A673 (cell line): ENCODE measurements at regions not wholly inside any gene's neighbourhood (a gene's known extent, or its start where the extent isn't known, plus 50 kb on each side); places are given as distances from the start of the nearest gene placed in this dataset.
"Not testable (repeated sequence)": the region's sequence is repeated elsewhere in the genome, so short reads cannot be mapped to it uniquely, and the experiment has no call there.

Source experiments
- BruUV-seq: library from RNA; stranded (reverse); fragments of 400-500 nt; replicated peaks from 2 replicates; lab custom pipeline; 2021; lab: Mats Ljungman, UMichigan
- CTCF ChIA-PET: fragments of 300-600 bp; sonication (Branson Sonifier 250); formaldehyde crosslinking; loops from one replicate; lab custom pipeline; 2022; ENCODE audit warnings: antibody characterized with exemption; lab: Charles Lee
- POLR2A ChIA-PET: fragments of 300-600 bp; sonication (Branson Sonifier 250); formaldehyde crosslinking; loops from one replicate; lab custom pipeline; 2022; ENCODE audit warnings: antibody characterized with exemption; ENCODE audit not compliant: low non-redundant PET; lab: Charles Lee
- DNase-seq: peaks from one replicate; pipeline ENCODE4 v3.0.0-alpha.2; 2015; ENCODE audit warnings: low spot score
- H3K27ac ChIP-seq: fragments of 200-600 bp; sonication (generic); 2 replicates; pipeline ENCODE4 v1.5.1; 2016; ENCODE audit warnings: mixed run types, low read depth, mild to moderate bottlenecking, mixed read lengths, antibody characterized with exemption, low read length; ENCODE audit not compliant: poor library complexity, severe bottlenecking
- H3K27me3 ChIP-seq: fragments of 200-600 bp; sonication (generic); replicated peaks from 2 replicates; pipeline ENCODE4 v1.6.1; 2017; ENCODE audit warnings: mixed run types, low read depth, mild to moderate bottlenecking, mixed read lengths, antibody characterized with exemption, low read length; ENCODE audit not compliant: insufficient read depth, poor library complexity
- H3K36me3 ChIP-seq: fragments of 200-600 bp; sonication (generic); 2 replicates; pipeline ENCODE4 v1.6.1; 2016; ENCODE audit warnings: mixed run types, mild to moderate bottlenecking, mixed read lengths, antibody characterized with exemption, low read length; ENCODE audit not compliant: insufficient read depth, poor library complexity, severe bottlenecking
- H3K4me1 ChIP-seq: fragments of 200-600 bp; sonication (generic); 2 replicates; pipeline ENCODE4 v1.6.1; 2017; ENCODE audit warnings: mixed run types, mild to moderate bottlenecking, mixed read lengths, antibody characterized with exemption, low read length; ENCODE audit not compliant: insufficient read depth, poor library complexity, severe bottlenecking
- H3K4me3 ChIP-seq: fragments of 200-600 bp; sonication (generic); 2 replicates; pipeline ENCODE4 v1.5.1; 2016; ENCODE audit warnings: low read depth, mixed run types, mild to moderate bottlenecking, mixed read lengths, low read length; ENCODE audit not compliant: poor library complexity, severe bottlenecking
- H3K9me3 ChIP-seq: fragments of 200-600 bp; sonication (generic); 2 replicates; pipeline ENCODE4 v1.6.1; 2016; ENCODE audit warnings: mixed run types, low read depth, mild to moderate bottlenecking, mixed read lengths, antibody characterized with exemption, low read length; ENCODE audit not compliant: poor library complexity, severe bottlenecking
- CTCF ChIP-seq: fragments of 300-800, 200-600 bp; sonication (generic); conservative IDR thresholded peaks from 2 replicates; pipeline ENCODE4 v1.5.1; 2017; ENCODE audit warnings: low read depth, mild to moderate bottlenecking, antibody characterized with exemption, low read length, moderate library complexity, mixed read lengths
- EZH2 ChIP-seq: fragments of 200-600 bp; sonication (generic); IDR thresholded peaks from 2 replicates; pipeline ENCODE4 v1.6.1; 2017; ENCODE audit warnings: borderline replicate concordance, low read depth, mild to moderate bottlenecking, mixed read lengths, antibody characterized with exemption, low read length; ENCODE audit not compliant: poor library complexity, severe bottlenecking
- intact Hi-C: fragments of 100-400 bp; cut with micrococcal nuclease; formaldehyde crosslinking; loops from one replicate; pipeline ENCODE4 v1.10.0; 2022; ENCODE audit not compliant: unreplicated experiment

GRCh38 chr11:48902153-48902450, 81.6 kb downstream of the TRIM51G start:
- CTCF ChIA-PET, H3K36me3 ChIP-seq, BruUV-seq, H3K27me3 ChIP-seq, H3K27ac ChIP-seq, POLR2A ChIA-PET, H3K4me1 ChIP-seq, H3K4me3 ChIP-seq, DNase-seq, H3K9me3 ChIP-seq: not testable (repeated sequence)
- intact Hi-C loops: loop anchor here (10.0 kb wide), 1 partner anchor 67 kb away; no protein-coding TSS in a partner anchor

- intact Hi-C loops: loop anchor here (10.0 kb wide), 1 partner anchor 67 kb away; no protein-coding TSS in a partner anchor
- CTCF ChIA-PET, H3K4me1 ChIP-seq, H3K9me3 ChIP-seq, H3K4me3 ChIP-seq, H3K36me3 ChIP-seq, BruUV-seq, H3K27me3 ChIP-seq, H3K27ac ChIP-seq, DNase-seq: not testable (repeated sequence)
- POLR2A ChIA-PET: interaction anchor here (0.6 kb wide), 1 partner anchor 482 kb away, joined by 3 read pairs; no protein-coding TSS in a partner anchor
Observed at GRCh38 chr11:48901381-48902152, 82.1 kb downstream of the TRIM51G start.

- H3K4me1 ChIP-seq, H3K27ac ChIP-seq, DNase-seq, H3K27me3 ChIP-seq, CTCF ChIA-PET, H3K36me3 ChIP-seq, BruUV-seq, POLR2A ChIA-PET, H3K4me3 ChIP-seq, H3K9me3 ChIP-seq: not testable (repeated sequence)
- intact Hi-C loops: loop anchor here (10.0 kb wide), 1 partner anchor 66 kb away; no protein-coding TSS in a partner anchor
Observed at GRCh38 chr11:48900801-48901181, 82.9 kb downstream of the TRIM51G start.

- no peak for DNase-seq
- H3K27ac ChIP-seq: no peak overlapping the region
- intact Hi-C loops: loop anchor here (10.0 kb wide), 1 partner anchor 65 kb away; no protein-coding TSS in a partner anchor
- POLR2A ChIA-PET: no interaction called here
- BruUV-seq: no TSS peak
- H3K36me3 ChIP-seq: no peaks in the 10 kb centered on the region
- H3K27me3 ChIP-seq: no peaks in the 10 kb centered on the region
- TF ChIP-seq CTCF (no peak), EZH2 (no peak)
- no peak overlapping the region for H3K4me3 ChIP-seq
- CTCF ChIA-PET: no interaction called here
- no peaks in the 10 kb centered on the region for H3K4me1 ChIP-seq
- peaks cover 9% of the 10 kb centered on the region for H3K9me3 ChIP-seq
Observed at GRCh38 chr11:48900131-48900800, 83.4 kb downstream of the TRIM51G start.
